Endothelial cell of umbilical vein (primary cell): ENCODE measurements at regions not wholly inside any gene's neighbourhood (a gene's known extent, or its start where the extent isn't known, plus 50 kb on each side); places are given as distances from the start of the nearest gene placed in this dataset.

Experiments used
- BruUV-seq: library from RNA; stranded (reverse); fragments of 400-500 nt; replicated peaks from 2 replicates; lab custom pipeline; 2021; lab: Mats Ljungman, UMichigan
- CTCF ChIA-PET: fragments of 300-600, 350-600 bp; sonication (Branson Sonifier 250); formaldehyde crosslinking; loops from one replicate; lab custom pipeline; 2021; ENCODE audit warnings: antibody characterized with exemption, inconsistent platforms; lab: Charles Lee
- POLR2A ChIA-PET: fragments of 300-600, 350-600 bp; sonication (Branson Sonifier 250); formaldehyde crosslinking; loops from one replicate; lab custom pipeline; 2021; ENCODE audit warnings: antibody characterized with exemption, inconsistent platforms; lab: Charles Lee
- DNase-seq: peaks from one replicate; pipeline ENCODE4 v3.0.0-alpha.2; 2011; ENCODE audit warnings: low read depth, low spot score
- FAIRE-seq: peaks from 2 replicates; lab custom pipeline; 2011; peaks lifted over from hg19 to GRCh38; lab: Jason Lieb, UNC
- H2AFZ ChIP-seq: 2 replicates; pipeline ENCODE4 v1.6.0; 2012; ENCODE audit warnings: low read depth, low read length, control low read depth, inconsistent platforms
- H3K27ac ChIP-seq: 2 replicates; pipeline ENCODE4 v1.5.1; 2011; ENCODE audit warnings: low read depth, mild to moderate bottlenecking, control low read depth, low read length, moderate library complexity; ENCODE audit not compliant: insufficient read depth
- H3K27me3 ChIP-seq, 2 experiments: 2 replicates each; pipeline versions ENCODE4 v1.6.0 to v1.6.1; 2011; ENCODE audit warnings: low read length in 2 of 2, mixed read lengths in 1 of 2; ENCODE audit not compliant: control insufficient read depth in 2 of 2, insufficient read depth in 2 of 2
- H3K36me3 ChIP-seq, 2 experiments: 2 replicates in 1 of 2; 3 replicates in 1 of 2; pipeline ENCODE4 v1.5.1; 2011; ENCODE audit warnings: low read length in 2 of 2, mild to moderate bottlenecking in 1 of 2, moderate library complexity in 1 of 2; ENCODE audit not compliant: control insufficient read depth in 2 of 2, insufficient read depth in 2 of 2; ENCODE audit errors: extremely low read depth in 1 of 2
- H3K4me1 ChIP-seq: 3 replicates; pipeline ENCODE4 v1.5.1; 2011; ENCODE audit warnings: mild to moderate bottlenecking, low read length; ENCODE audit not compliant: control insufficient read depth, insufficient read depth; ENCODE audit errors: extremely low read depth
- H3K4me2 ChIP-seq: 2 replicates; pipeline ENCODE4 v1.6.1; 2011; ENCODE audit warnings: low read length, control low read depth, mixed read lengths; ENCODE audit not compliant: insufficient read depth
- H3K4me3 ChIP-seq, 3 experiments: fragments of 200-600 bp in 1 of 3; sonication (generic), shearing (Covaris generic) in 1 of 3; replicated peaks in 1 of 3; 2 replicates each; pipeline ENCODE4 v1.5.1; 2011 to 2016; ENCODE audit warnings: control low read depth in 3 of 3, low read length in 3 of 3, mild to moderate bottlenecking in 2 of 3, inconsistent platforms in 1 of 3, low read depth in 1 of 3, moderate library complexity in 1 of 3; ENCODE audit not compliant: insufficient read depth in 1 of 3
- H3K79me2 ChIP-seq: 2 replicates; pipeline ENCODE4 v1.6.0; 2012; ENCODE audit warnings: low read length, inconsistent platforms; ENCODE audit not compliant: control insufficient read depth, insufficient read depth
- H3K9ac ChIP-seq: replicated peaks from 2 replicates; pipeline ENCODE3; 2011; ENCODE audit warnings: low read length, control low read depth; ENCODE audit not compliant: insufficient read depth; ENCODE audit errors: extremely low read depth
- H3K9me1 ChIP-seq: replicated peaks from 3 replicates; pipeline ENCODE4 v1.6.0; 2011; ENCODE audit warnings: mild to moderate bottlenecking, low read length; ENCODE audit not compliant: control insufficient read depth, insufficient read depth; ENCODE audit errors: extremely low read depth
- H3K9me3 ChIP-seq: replicated peaks from 2 replicates; pipeline ENCODE4 v1.5.1; 2012; ENCODE audit warnings: low read length, inconsistent platforms; ENCODE audit not compliant: control insufficient read depth, insufficient read depth
- H4K20me1 ChIP-seq: replicated peaks from 2 replicates; pipeline ENCODE3; 2011; ENCODE audit warnings: mild to moderate bottlenecking, low read length; ENCODE audit not compliant: control insufficient read depth, insufficient read depth; ENCODE audit errors: extremely low read depth
- EZH2 ChIP-seq: IDR thresholded peaks from 2 replicates; pipeline ENCODE4 v1.6.1; 2012; ENCODE audit warnings: borderline replicate concordance, low read depth, mild to moderate bottlenecking, moderate library complexity, low read length, inconsistent platforms; ENCODE audit not compliant: severe bottlenecking
- FOS ChIP-seq: IDR thresholded peaks from 2 replicates; pipeline ENCODE4 v1.6.1; 2011; ENCODE audit warnings: mild to moderate bottlenecking, low read length, moderate library complexity, borderline replicate concordance; ENCODE audit not compliant: insufficient read depth
- GATA2 ChIP-seq: IDR thresholded peaks from 2 replicates; pipeline ENCODE4 v1.7.0; 2011; ENCODE audit warnings: low read depth, mild to moderate bottlenecking, moderate library complexity, mixed read lengths, low read length; ENCODE audit not compliant: insufficient read length, insufficient read depth
- JUN ChIP-seq: IDR thresholded peaks from 2 replicates; pipeline ENCODE4 v1.6.1; 2011; ENCODE audit warnings: borderline replicate concordance, low read depth; ENCODE audit not compliant: insufficient read length, insufficient read depth
- MYC ChIP-seq: IDR thresholded peaks from one replicate; pipeline ENCODE4 v1.6.1; 2011; ENCODE audit warnings: mild to moderate bottlenecking, low read depth, low read length
- POLR2A ChIP-seq: IDR thresholded peaks from 2 replicates; pipeline ENCODE4 v1.6.1; 2012; ENCODE audit warnings: low read depth, mild to moderate bottlenecking, control low read depth, low read length
- POLR2AphosphoS5 ChIP-seq: IDR thresholded peaks from 2 replicates; pipeline ENCODE4 v1.6.1; 2012; ENCODE audit warnings: low read depth, mild to moderate bottlenecking, control low read depth, low read length, moderate library complexity; ENCODE audit not compliant: insufficient read depth
- dilution Hi-C: fragments of 300-500 bp; cut with MboI; formaldehyde crosslinking; loops from one replicate; pipeline ENCODE4 v1.15.0; 2019; ENCODE audit warnings: low sequenced_read_pairs; ENCODE audit not compliant: extremely low pct_ligation_motif_present
- intact Hi-C: fragments of 100-400 bp; cut with micrococcal nuclease; formaldehyde crosslinking; loops from one replicate; pipeline ENCODE4 v1.10.0; 2022
- TF ChIP-seq, protein P1 (sequence below): IDR thresholded peaks from 2 replicates; pipeline ENCODE4 v1.6.1; 2011; ENCODE audit not compliant: insufficient read depth, insufficient read length
- TF ChIP-seq, protein P2 (sequence below), 2 donors: IDR thresholded peaks; 1 replicate in 1 of 2; 2 replicates in 1 of 2; pipeline ENCODE4 v1.5.1; 2011; ENCODE audit warnings: low read length in 2 of 2, mild to moderate bottlenecking in 2 of 2, moderate library complexity in 2 of 2, control low read depth in 1 of 2, inconsistent platforms in 1 of 2, low read depth in 1 of 2; ENCODE audit not compliant: insufficient read depth in 1 of 2; ENCODE audit errors: extremely low read depth in 1 of 2

DNA sequence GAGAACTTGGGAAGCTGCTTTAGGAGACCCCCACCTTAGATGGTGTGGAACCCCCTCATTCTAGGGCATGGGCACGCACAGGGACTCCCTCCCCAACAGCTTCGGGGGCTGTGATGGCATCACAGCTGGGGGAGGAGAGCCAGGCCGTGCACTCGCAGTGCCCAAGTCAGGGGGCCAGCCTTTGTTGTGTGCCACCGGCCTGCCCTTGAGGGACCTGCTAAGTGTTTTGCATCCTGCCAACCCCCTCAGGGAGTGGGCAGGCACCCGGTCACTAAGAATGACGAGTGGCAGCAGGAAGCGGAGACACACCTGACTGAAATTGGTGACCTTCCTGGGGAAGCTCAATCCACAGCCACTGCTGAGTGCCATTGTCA lies 334.9 kb upstream of the SFSWAP start:
- H3K9me3 ChIP-seq, result no peaks in the 10 kb centered on the region
- H3K36me3 ChIP-seq, result no peaks in the 10 kb centered on the region
- no peaks in the 10 kb centered on the region for H3K79me2 ChIP-seq
- TF ChIP-seq, protein P1, sequence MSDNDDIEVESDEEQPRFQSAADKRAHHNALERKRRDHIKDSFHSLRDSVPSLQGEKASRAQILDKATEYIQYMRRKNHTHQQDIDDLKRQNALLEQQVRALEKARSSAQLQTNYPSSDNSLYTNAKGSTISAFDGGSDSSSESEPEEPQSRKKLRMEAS, result no peak
- TF ChIP-seq, protein P2, sequence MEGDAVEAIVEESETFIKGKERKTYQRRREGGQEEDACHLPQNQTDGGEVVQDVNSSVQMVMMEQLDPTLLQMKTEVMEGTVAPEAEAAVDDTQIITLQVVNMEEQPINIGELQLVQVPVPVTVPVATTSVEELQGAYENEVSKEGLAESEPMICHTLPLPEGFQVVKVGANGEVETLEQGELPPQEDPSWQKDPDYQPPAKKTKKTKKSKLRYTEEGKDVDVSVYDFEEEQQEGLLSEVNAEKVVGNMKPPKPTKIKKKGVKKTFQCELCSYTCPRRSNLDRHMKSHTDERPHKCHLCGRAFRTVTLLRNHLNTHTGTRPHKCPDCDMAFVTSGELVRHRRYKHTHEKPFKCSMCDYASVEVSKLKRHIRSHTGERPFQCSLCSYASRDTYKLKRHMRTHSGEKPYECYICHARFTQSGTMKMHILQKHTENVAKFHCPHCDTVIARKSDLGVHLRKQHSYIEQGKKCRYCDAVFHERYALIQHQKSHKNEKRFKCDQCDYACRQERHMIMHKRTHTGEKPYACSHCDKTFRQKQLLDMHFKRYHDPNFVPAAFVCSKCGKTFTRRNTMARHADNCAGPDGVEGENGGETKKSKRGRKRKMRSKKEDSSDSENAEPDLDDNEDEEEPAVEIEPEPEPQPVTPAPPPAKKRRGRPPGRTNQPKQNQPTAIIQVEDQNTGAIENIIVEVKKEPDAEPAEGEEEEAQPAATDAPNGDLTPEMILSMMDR (IDR thresholded peaks at IDR 0.05; ENCODE audit: extremely low read depth in 1 of 2, insufficient read depth in 1 of 2, low read depth in 1 of 2, low read length in 2 of 2), result no peak
- TF ChIP-seq FOS (no peak), POLR2A (no peak), EZH2 (no peak), GATA2 (no peak), JUN (no peak), POLR2AphosphoS5 (no peak), MYC (no peak)
- H3K27me3 ChIP-seq, result no peaks in the 10 kb centered on the region
- no peaks in the 10 kb centered on the region for H3K9me1 ChIP-seq
- POLR2A ChIA-PET, result no interaction called here
- no peaks in the 10 kb centered on the region for H3K4me1 ChIP-seq
- no TSS peak for BruUV-seq
- FAIRE-seq (no peak), DNase-seq (no peak)
- no peaks in the 10 kb centered on the region for H4K20me1 ChIP-seq
- CTCF ChIA-PET, result no interaction called here
- H3K9ac ChIP-seq, result no peak overlapping the region
- H3K4me2 ChIP-seq, result no peak overlapping the region
- H3K27ac ChIP-seq, result no peak overlapping the region
- intact Hi-C loops, result no loop called here
- no peak overlapping the region for H2AFZ ChIP-seq
- dilution Hi-C loops, result no loop called here
- H3K4me3 ChIP-seq, result no peak overlapping the region
